IMR-90 (cell line): ENCODE measurements at regions not wholly inside any gene's neighbourhood (a gene's known extent, or its start where the extent isn't known, plus 50 kb on each side); places are given as distances from the start of the nearest gene placed in this dataset.
"Not testable (repeated sequence)": the region's sequence is repeated elsewhere in the genome, so short reads cannot be mapped to it uniquely, and the experiment has no call there.

Experiments used
- ATAC-seq: fragments of 200-7000 bp; cut with Tn5 transposase; 2 replicates; pipeline ENCODE4 v1.9.1; 2020; ENCODE audit warnings: low read depth, mild to moderate bottlenecking, moderate library complexity
- BruUV-seq: library from RNA; stranded (reverse); fragments of 400-500 nt; replicated peaks from 2 replicates; lab custom pipeline; 2021; lab: Mats Ljungman, UMichigan
- CTCF ChIA-PET: fragments of 300-600 bp; formaldehyde crosslinking; extraction: SDS; loops from one replicate; lab custom pipeline; 2021; ENCODE audit warnings: antibody characterized with exemption; lab: Yijun Ruan, JAX
- POLR2A ChIA-PET: fragments of 300-600 bp; sonication (Branson Sonifier 250); formaldehyde crosslinking; loops from one replicate; lab custom pipeline; 2022; ENCODE audit warnings: antibody characterized with exemption; ENCODE audit not compliant: unreplicated experiment; lab: Charles Lee
- DNase-seq: peaks from one replicate; pipeline ENCODE4 v3.0.0; 2013
- H2AFZ ChIP-seq: replicated peaks from 2 replicates; pipeline ENCODE3; 2013; ENCODE audit warnings: low read length, mild to moderate bottlenecking; ENCODE audit not compliant: poor library complexity
- H2AK5ac ChIP-seq: 2 replicates; pipeline ENCODE4 v1.6.1; 2013; ENCODE audit warnings: low read depth, low read length, inconsistent platforms
- H2AK9ac ChIP-seq: replicated peaks from 2 replicates; pipeline ENCODE3; 2013; ENCODE audit warnings: mild to moderate bottlenecking, low read depth, low read length, moderate library complexity; ENCODE audit not compliant: poor library complexity
- H2BK120ac ChIP-seq: 2 replicates; pipeline ENCODE4 v1.6.1; 2013; ENCODE audit warnings: low read depth, low read length, inconsistent platforms
- H2BK15ac ChIP-seq: 3 replicates; pipeline ENCODE4 v1.6.1; 2013; ENCODE audit warnings: low read depth, low read length, inconsistent platforms
- H2BK20ac ChIP-seq: 2 replicates; pipeline ENCODE4 v1.6.1; 2013; ENCODE audit warnings: low read depth, mild to moderate bottlenecking, inconsistent platforms, low read length, moderate library complexity
- H2BK5ac ChIP-seq: 2 replicates; pipeline ENCODE4 v1.6.1; 2013; ENCODE audit warnings: mild to moderate bottlenecking, low read depth, low read length, inconsistent platforms; ENCODE audit not compliant: poor library complexity, severe bottlenecking
- H3K14ac ChIP-seq: replicated peaks from 2 replicates; pipeline ENCODE4 v1.6.1; 2013; ENCODE audit warnings: low read depth, low read length, inconsistent platforms
- H3K18ac ChIP-seq: 2 replicates; pipeline ENCODE4 v1.6.1; 2013; ENCODE audit warnings: low read depth, low read length, control low read depth
- H3K23ac ChIP-seq: 2 replicates; pipeline ENCODE4 v1.6.1; 2013; ENCODE audit warnings: low read depth, low read length, inconsistent platforms
- H3K27ac ChIP-seq: 2 replicates; pipeline ENCODE4 v1.5.1; 2013; ENCODE audit warnings: mild to moderate bottlenecking, control low read depth, low read length; ENCODE audit not compliant: insufficient read depth
- H3K27me3 ChIP-seq: 2 replicates; pipeline ENCODE4 v1.6.1; 2013; ENCODE audit warnings: low read length; ENCODE audit not compliant: control insufficient read depth, insufficient read depth
- H3K36me3 ChIP-seq: 2 replicates; pipeline ENCODE4 v1.6.1; 2013; ENCODE audit warnings: low read length, mixed read lengths; ENCODE audit not compliant: control insufficient read depth, insufficient read depth
- H3K4ac ChIP-seq: 2 replicates; pipeline ENCODE4 v1.6.1; 2013; ENCODE audit warnings: low read depth, low read length, inconsistent platforms
- H3K4me1 ChIP-seq: 2 replicates; pipeline ENCODE4 v1.6.1; 2013; ENCODE audit warnings: low read length, mixed read lengths; ENCODE audit not compliant: control insufficient read depth, insufficient read depth
- H3K4me2 ChIP-seq: 2 replicates; pipeline ENCODE4 v1.6.1; 2013; ENCODE audit warnings: low read depth, mild to moderate bottlenecking, control low read depth, low read length, moderate library complexity
- H3K4me3 ChIP-seq: 2 replicates; pipeline ENCODE4 v1.5.1; 2013; ENCODE audit warnings: low read depth, mild to moderate bottlenecking, control low read depth, low read length, moderate library complexity; ENCODE audit not compliant: insufficient read depth
- H3K56ac ChIP-seq: 2 replicates; pipeline ENCODE4 v1.6.1; 2013; ENCODE audit warnings: low read length, inconsistent platforms; ENCODE audit not compliant: insufficient read depth; ENCODE audit errors: extremely low read depth
- H3K79me1 ChIP-seq, 2 experiments: 2 replicates each; pipeline ENCODE4 v1.6.1; 2013; ENCODE audit warnings: low read length in 2 of 2, inconsistent platforms in 1 of 2, low read depth in 1 of 2
- H3K9ac ChIP-seq: 2 replicates; pipeline ENCODE4 v1.6.1; 2013; ENCODE audit warnings: low read depth, low read length, control low read depth
- H3K9me1 ChIP-seq: 2 replicates; pipeline ENCODE4 v1.6.1; 2013; ENCODE audit warnings: low read length, inconsistent platforms; ENCODE audit not compliant: insufficient read depth
- H3K9me3 ChIP-seq: 2 replicates; pipeline ENCODE4 v1.6.1; 2013; ENCODE audit warnings: low read length; ENCODE audit not compliant: control insufficient read depth, insufficient read depth
- H4K20me1 ChIP-seq: 2 replicates; pipeline ENCODE4 v1.6.1; 2013; ENCODE audit warnings: low read length, inconsistent platforms; ENCODE audit not compliant: insufficient read depth
- H4K5ac ChIP-seq: 2 replicates; pipeline ENCODE4 v1.6.1; 2013; ENCODE audit warnings: mild to moderate bottlenecking, low read depth, low read length, control low read depth
- H4K8ac ChIP-seq, 2 experiments: 2 replicates each; pipeline ENCODE4 v1.6.1; 2013; ENCODE audit warnings: low read depth in 2 of 2, low read length in 2 of 2, control low read depth in 1 of 2, inconsistent platforms in 1 of 2
- H4K91ac ChIP-seq: 2 replicates; pipeline ENCODE4 v1.6.1; 2013; ENCODE audit warnings: low read depth, low read length, inconsistent platforms; ENCODE audit not compliant: insufficient read depth
- WGBS, 2 experiments: methylation state at CpG; one replicate each; pipeline versions ENCODE4 v1.1.5 to v1.1.7; 2013; ENCODE audit warnings: missing lambda C conversion rate in 2 of 2; ENCODE audit not compliant: insufficient read length in 1 of 2; ENCODE audit errors: extremely low coverage in 2 of 2; 5-methylcytosine and 5-hydroxymethylcytosine counted together
- dilution Hi-C: fragments of 300-500 bp; cut with HindIII; formaldehyde crosslinking; loops from one replicate; pipeline ENCODE4 v1.14.3; 2018; ENCODE audit warnings: low sequenced_read_pairs; ENCODE audit not compliant: unreplicated experiment
- in situ Hi-C: fragments of 300-500 bp; cut with MboI; formaldehyde crosslinking; loops from 3 replicates; pipeline ENCODE4 v1.14.3; 2019; ENCODE audit warnings: low sequenced_read_pairs, inconsistent platforms, mixed read lengths
- intact Hi-C: fragments of 100-400 bp; cut with micrococcal nuclease; formaldehyde crosslinking; loops from 2 replicates; pipeline ENCODE4 v1.10.0; 2022

DNA sequence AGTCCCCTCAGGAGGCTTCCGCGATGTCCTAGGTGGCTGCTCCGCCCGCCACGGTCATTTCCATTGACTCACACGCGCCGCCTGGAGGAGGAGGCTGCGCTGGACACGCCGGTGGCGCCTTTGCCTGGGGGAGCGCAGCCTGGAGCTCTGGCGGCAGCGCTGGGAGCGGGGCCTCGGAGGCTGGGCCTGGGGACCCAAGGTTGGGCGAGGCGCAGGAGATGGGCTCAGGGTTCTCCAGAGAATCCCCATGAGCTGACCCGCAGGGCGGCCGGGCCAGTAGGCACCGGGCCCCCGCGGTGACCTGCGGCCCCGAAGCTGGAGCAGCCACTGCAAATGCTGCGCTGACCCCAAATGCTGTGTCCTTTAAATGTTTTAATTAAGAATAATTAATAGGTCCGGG, 132.1 kb downstream of the POTEM start:
- H2BK15ac ChIP-seq, H3K79me1 ChIP-seq, dilution Hi-C loops, H3K56ac ChIP-seq, H3K14ac ChIP-seq, H4K5ac ChIP-seq, ATAC-seq, POLR2A ChIA-PET, H2BK5ac ChIP-seq, H3K4me3 ChIP-seq, H4K20me1 ChIP-seq, H2AK5ac ChIP-seq, H4K91ac ChIP-seq, BruUV-seq, H2BK20ac ChIP-seq, in situ Hi-C loops, H2AFZ ChIP-seq, H3K23ac ChIP-seq, intact Hi-C loops, H3K9ac ChIP-seq, H3K18ac ChIP-seq, H2BK120ac ChIP-seq, DNase-seq, H2AK9ac ChIP-seq, H3K4ac ChIP-seq, H3K9me1 ChIP-seq, H4K8ac ChIP-seq, H3K4me2 ChIP-seq, H3K4me1 ChIP-seq, CTCF ChIA-PET, H3K27ac ChIP-seq, H3K27me3 ChIP-seq, H3K36me3 ChIP-seq: not testable (repeated sequence)
- H3K9me3 ChIP-seq, result peaks cover 15% of the 10 kb centered on the region; the same call in 1 of the 2 replicates
- WGBS, 2 experiments, result no CpG with 5 or more reads among the region's 29 CpGs

DNA sequence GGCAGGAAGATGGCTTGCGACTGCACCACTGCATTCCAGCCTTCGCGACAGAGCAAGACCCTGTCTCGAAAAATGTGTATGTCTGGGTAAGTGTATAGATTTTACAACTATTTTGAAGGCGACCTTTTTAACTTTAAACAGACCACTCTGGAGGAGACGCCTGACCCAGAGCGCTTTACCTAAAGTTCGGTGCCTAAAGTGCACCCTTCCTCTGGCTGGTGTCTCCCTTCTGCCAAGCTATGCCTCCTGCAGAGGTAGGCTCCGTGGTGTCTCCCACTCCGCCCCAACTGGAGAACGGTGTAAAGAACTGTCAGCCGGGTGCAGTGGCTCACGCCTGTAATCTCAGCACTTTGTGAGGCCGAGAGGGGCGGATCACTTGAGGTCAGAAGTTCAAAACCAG, 132.7 kb downstream of the POTEM start:
- in situ Hi-C loops, H3K9me1 ChIP-seq, H2AFZ ChIP-seq, ATAC-seq, DNase-seq, H3K27me3 ChIP-seq, dilution Hi-C loops, H3K27ac ChIP-seq, H3K4ac ChIP-seq, BruUV-seq, H4K20me1 ChIP-seq, H2BK5ac ChIP-seq, POLR2A ChIA-PET, H2AK9ac ChIP-seq, H3K79me1 ChIP-seq, H3K36me3 ChIP-seq, H4K8ac ChIP-seq, H3K56ac ChIP-seq, intact Hi-C loops, H3K23ac ChIP-seq, H3K18ac ChIP-seq, H3K4me1 ChIP-seq, H2BK15ac ChIP-seq, H3K4me2 ChIP-seq, H3K14ac ChIP-seq, H2AK5ac ChIP-seq, H4K91ac ChIP-seq, H2BK20ac ChIP-seq, CTCF ChIA-PET, H4K5ac ChIP-seq, H3K9ac ChIP-seq, H3K4me3 ChIP-seq, H2BK120ac ChIP-seq: not testable (repeated sequence)
- WGBS, 2 experiments, result no CpG with 5 or more reads among the region's 15 CpGs
- peaks cover 15% of the 10 kb centered on the region; the same call in 1 of the 2 replicates for H3K9me3 ChIP-seq
